ENCODE measurements at regions not wholly inside any gene's neighbourhood (a gene's known extent, or its start where the extent isn't known, plus 50 kb on each side); places are given as distances from the start of the nearest gene placed in this dataset.

GRCh38 chr9:105950448-105950847, 256.1 kb downstream of the TMEM38B start (continued):
- no peak for TF ChIP-seq ZBTB33 (IDR thresholded peaks at IDR 0.05)

GRCh38 chr9:105950894-105951293, 256.6 kb downstream of the TMEM38B start:
- H3K4me3 ChIP-seq (ENCODE audit: low read depth in 1 of 3, low read length in 3 of 3) = no peak overlapping the region
- no peaks in the 10 kb centered on the region for H3K9me3 ChIP-seq (ENCODE audit: control insufficient read depth in 4 of 4, low read length in 3 of 4)
- H3K4me1 ChIP-seq (ENCODE audit: control insufficient read depth in 4 of 4, insufficient read depth in 4 of 4, low read length in 3 of 4) = no peaks in the 10 kb centered on the region
- DNase-seq (ENCODE audit: low spot score) = no peak
- H3K27me3 ChIP-seq (ENCODE audit: control insufficient read depth in 4 of 4, insufficient read depth in 4 of 4, low read length in 3 of 4) = no peaks in the 10 kb centered on the region
- WGBS = 98% methylated on average over 1 of the region's 1 CpG
- H3K27ac ChIP-seq (ENCODE audit: low read depth in 1 of 2, low read length in 2 of 2) = no peak overlapping the region
- TF ChIP-seq HNF4A (conservative IDR thresholded peaks at IDR 0.05) (no peak), CTCF (IDR thresholded peaks at IDR 0.05; ENCODE audit: low read depth, low read length, missing input control) (no peak), HNF4G (IDR thresholded peaks at IDR 0.05) (no peak), ZBTB33 (IDR thresholded peaks at IDR 0.05) (no peak), TAF1 (conservative IDR thresholded peaks at IDR 0.05) (no peak), SP1 (IDR thresholded peaks at IDR 0.05) (no peak), GABPA (IDR thresholded peaks at IDR 0.05 in 1 of 2, conservative IDR thresholded peaks at IDR 0.05 in 1 of 2) (no peak), RAD21 (IDR thresholded peaks at IDR 0.05) (no peak), FOXA1 (IDR thresholded peaks at IDR 0.05) (no peak), YY1 (IDR thresholded peaks at IDR 0.05) (no peak), EGR1 (IDR thresholded peaks at IDR 0.05; ENCODE audit: low read depth in 2 of 2) (no peak), NR2F2 (IDR thresholded peaks at IDR 0.05) (no peak), RXRA (IDR thresholded peaks at IDR 0.05) (no peak), MAX (IDR thresholded peaks at IDR 0.05) (no peak), FOXA2 (IDR thresholded peaks at IDR 0.05) (no peak), JUND (IDR thresholded peaks at IDR 0.05) (no peak), REST (IDR thresholded peaks at IDR 0.05) (no peak), ATF3 (IDR thresholded peaks at IDR 0.05) (no peak)
- H3K9ac ChIP-seq (ENCODE audit: low read depth in 1 of 2, low read length in 2 of 2) = no peak overlapping the region
- no peaks in the 10 kb centered on the region for H3K36me3 ChIP-seq (ENCODE audit: control insufficient read depth in 4 of 4, insufficient read depth in 3 of 4, low read depth in 1 of 4, low read length in 3 of 4)

Measured in liver (tissue), 8 donors.